ENCODE measurements at regions not wholly inside any gene's neighbourhood (a gene's known extent, or its start where the extent isn't known, plus 50 kb on each side); places are given as distances from the start of the nearest gene placed in this dataset.
"Not testable (repeated sequence)": the region's sequence is repeated elsewhere in the genome, so short reads cannot be mapped to it uniquely, and the experiment has no call there.

DNA sequence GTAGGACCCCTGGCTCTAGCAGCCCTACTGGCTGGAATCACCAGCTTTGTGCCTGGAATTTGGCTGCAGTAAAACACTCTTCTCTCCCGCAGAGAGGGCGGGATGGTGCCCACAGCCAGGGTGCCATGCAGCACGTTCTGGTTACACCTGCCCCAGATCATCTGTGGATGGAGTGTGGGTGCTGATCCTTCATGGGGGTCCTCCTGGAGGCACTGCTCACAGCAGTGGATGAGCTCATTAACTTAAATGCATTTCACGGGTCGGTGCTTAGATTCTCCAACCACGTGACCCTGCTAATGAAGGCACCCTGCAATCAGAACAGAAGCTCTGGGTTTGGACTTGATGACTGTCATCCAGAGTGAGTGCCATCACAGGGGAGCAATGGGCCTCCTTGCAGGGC is 138.6 kb upstream of the AFDN start:
- TF ChIP-seq, protein P1, sequence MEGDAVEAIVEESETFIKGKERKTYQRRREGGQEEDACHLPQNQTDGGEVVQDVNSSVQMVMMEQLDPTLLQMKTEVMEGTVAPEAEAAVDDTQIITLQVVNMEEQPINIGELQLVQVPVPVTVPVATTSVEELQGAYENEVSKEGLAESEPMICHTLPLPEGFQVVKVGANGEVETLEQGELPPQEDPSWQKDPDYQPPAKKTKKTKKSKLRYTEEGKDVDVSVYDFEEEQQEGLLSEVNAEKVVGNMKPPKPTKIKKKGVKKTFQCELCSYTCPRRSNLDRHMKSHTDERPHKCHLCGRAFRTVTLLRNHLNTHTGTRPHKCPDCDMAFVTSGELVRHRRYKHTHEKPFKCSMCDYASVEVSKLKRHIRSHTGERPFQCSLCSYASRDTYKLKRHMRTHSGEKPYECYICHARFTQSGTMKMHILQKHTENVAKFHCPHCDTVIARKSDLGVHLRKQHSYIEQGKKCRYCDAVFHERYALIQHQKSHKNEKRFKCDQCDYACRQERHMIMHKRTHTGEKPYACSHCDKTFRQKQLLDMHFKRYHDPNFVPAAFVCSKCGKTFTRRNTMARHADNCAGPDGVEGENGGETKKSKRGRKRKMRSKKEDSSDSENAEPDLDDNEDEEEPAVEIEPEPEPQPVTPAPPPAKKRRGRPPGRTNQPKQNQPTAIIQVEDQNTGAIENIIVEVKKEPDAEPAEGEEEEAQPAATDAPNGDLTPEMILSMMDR (IDR thresholded peaks at IDR 0.05; ENCODE audit: control extremely low read depth, extremely low read depth, low read depth, missing control alignments) = no peak
- CTCF ChIA-PET = no interaction called here
- POLR2A ChIA-PET = no interaction called here
- DNase-seq (ENCODE audit: extremely low spot score) = no peak

DNA sequence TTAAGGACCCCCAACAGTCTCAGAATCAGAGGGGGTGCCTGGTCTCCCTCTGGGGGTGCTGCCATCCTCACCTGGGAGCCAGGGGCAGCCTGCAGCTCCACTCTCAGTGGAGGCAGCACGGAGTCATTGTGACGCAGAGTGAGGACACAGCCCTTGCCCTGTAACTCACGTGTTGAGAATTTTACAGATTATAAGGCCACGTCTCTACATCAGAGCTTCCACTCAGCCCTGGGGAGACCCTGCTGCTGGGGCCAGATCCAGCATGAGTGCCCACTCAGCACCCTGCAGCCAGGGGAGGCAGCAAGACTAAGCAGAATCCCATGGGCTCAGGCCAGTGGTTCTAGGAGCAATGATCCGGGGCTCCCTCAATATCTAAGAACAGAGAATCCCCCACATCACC is 137.4 kb upstream of the AFDN start:
- no peak for DNase-seq (ENCODE audit: extremely low spot score)
- CTCF ChIA-PET = interaction anchor here (1.0 kb wide), 1 partner anchor 29 kb away, joined by 4 read pairs; no protein-coding TSS in a partner anchor
- POLR2A ChIA-PET = no interaction called here
- TF ChIP-seq, protein P1 (IDR thresholded peaks at IDR 0.05; ENCODE audit: control extremely low read depth, extremely low read depth, low read depth, missing control alignments) = no peak

DNA sequence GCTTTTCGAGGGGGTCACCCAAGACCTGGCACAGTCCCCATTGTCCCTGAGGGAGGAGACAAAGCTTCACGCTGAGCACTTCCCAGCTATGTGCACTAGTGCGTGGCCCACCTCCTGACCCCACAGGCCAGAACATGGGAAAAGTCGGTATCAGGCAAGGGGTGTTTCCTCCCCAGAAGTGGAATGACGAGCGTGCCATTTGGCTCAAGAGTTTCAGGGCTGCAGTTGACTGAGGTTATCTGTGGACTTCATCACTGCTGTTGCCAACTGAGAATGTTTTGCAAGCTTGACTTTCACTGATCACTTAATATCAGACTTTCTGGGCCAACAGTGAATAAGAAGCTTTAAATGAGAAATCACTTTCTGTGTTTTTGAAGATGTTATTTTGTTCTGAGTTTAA is 137.0 kb upstream of the AFDN start:
- TF ChIP-seq, protein P1 (IDR thresholded peaks at IDR 0.05; ENCODE audit: control extremely low read depth, extremely low read depth, low read depth, missing control alignments) = no peak
- DNase-seq (ENCODE audit: extremely low spot score) = no peak
- ChIA-PET POLR2A (no interaction called here), CTCF (interaction anchor here (0.9 to 1.0 kb wide), 2 partner anchors 10 to 28 kb away, joined by 4 to 5 read pairs; no protein-coding TSS in a partner anchor)

DNA sequence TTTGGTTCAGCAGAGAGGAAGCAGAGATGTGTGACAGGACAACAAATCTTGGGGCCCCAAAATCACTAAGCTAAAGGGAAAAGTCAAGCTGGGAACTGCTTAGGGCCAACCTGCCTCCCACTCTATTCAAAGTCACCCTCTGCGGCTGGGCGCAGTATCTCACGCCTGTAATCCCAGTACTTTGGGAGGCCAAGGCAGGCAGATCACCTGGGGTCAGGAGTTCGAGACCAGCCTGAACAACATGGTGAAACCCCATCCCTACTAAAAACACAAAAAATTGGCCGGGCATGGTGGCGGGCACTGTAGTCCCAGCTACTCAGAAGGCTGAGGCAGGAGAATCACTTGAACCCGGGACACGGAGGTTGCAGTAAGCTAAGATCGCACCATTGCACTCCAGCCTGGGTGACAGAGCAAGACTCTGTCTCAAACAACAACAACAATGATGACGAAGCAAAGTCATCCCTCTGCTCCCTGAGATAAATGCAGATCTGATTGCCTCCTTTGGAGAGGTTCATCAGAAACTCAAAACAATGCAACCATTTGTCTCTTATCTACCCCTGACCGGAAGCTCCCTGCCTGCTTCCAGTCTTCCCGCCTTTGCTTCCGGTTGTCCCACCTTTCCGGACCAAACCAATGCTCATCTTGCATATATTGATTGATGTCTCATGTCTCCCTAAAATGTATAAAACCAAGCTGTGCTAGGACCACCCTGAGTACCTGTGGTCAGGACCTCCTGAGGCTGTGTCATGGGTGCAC is 136.4 kb upstream of the AFDN start:
- DNase-seq (ENCODE audit: extremely low spot score); POLR2A ChIA-PET: not testable (repeated sequence)
- CTCF ChIA-PET = interaction anchor here (0.9 to 1.0 kb wide), 2 partner anchors 11 to 28 kb away, joined by 4 to 5 read pairs; no protein-coding TSS in a partner anchor

DNA sequence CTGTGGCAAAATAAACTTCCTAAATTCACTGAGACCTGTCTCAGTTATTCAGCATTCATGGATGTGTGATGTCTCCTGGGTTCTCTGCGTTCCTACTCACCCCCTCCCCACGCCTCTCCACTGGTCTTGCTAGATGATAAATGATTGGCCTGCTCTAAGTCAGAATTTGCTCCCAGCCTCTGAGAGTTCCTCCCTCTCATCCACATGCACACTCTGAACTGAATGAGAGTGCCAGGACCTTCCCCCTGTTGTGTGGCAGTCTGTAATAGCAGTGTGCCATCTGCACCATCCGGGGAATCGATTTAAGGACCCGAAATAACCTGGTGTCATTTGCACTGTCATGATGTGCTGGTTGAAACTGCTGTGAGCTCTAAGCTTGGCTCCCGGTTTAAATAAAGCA is 135.8 kb upstream of the AFDN start:
- DNase-seq (ENCODE audit: extremely low spot score) = no peak
- CTCF ChIA-PET = no interaction called here
- POLR2A ChIA-PET = no interaction called here
- TF ChIP-seq, protein P1 (IDR thresholded peaks at IDR 0.05; ENCODE audit: control extremely low read depth, extremely low read depth, low read depth, missing control alignments) = no peak

GRCh38 chr6:167691533-167692312 is 135.0 kb upstream of the AFDN start:
- ChIA-PET CTCF (no interaction called here), POLR2A (no interaction called here)
- no peak for DNase-seq (ENCODE audit: extremely low spot score)
- TF ChIP-seq, protein P1 (IDR thresholded peaks at IDR 0.05; ENCODE audit: control extremely low read depth, extremely low read depth, low read depth, missing control alignments) = no peak

GRCh38 chr6:167693478-167693877 is 133.2 kb upstream of the AFDN start:
- POLR2A ChIA-PET; CTCF ChIA-PET; DNase-seq (ENCODE audit: extremely low spot score): not testable (repeated sequence)

Data from GM10248 (cell line).